ENCODE measurements at regions not wholly inside any gene's neighbourhood (a gene's known extent, or its start where the extent isn't known, plus 50 kb on each side); places are given as distances from the start of the nearest gene placed in this dataset.
"Not testable (repeated sequence)": the region's sequence is repeated elsewhere in the genome, so short reads cannot be mapped to it uniquely, and the experiment has no call there.

DNA sequence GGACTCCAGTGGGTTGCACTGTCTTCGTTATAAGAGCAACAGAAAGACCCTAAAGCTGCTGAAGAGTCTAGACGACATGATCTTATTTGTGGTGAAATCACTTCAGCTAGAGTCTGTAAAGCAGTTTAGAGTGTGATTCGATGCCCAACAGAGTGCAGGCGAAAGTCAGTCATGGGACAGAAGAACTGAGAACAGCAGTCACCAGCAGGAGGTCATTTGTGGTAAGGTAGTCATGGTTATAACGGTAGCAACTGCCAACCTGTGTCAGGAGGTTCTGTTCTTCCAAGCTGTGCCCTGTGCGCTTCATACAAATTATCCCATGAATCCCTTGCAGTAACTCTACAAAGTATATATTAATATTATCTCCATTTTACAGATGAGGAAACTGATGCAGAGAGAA lies 954.1 kb downstream of the AACS start:
- no peak for DNase-seq (ENCODE audit: low spot score)

DNA sequence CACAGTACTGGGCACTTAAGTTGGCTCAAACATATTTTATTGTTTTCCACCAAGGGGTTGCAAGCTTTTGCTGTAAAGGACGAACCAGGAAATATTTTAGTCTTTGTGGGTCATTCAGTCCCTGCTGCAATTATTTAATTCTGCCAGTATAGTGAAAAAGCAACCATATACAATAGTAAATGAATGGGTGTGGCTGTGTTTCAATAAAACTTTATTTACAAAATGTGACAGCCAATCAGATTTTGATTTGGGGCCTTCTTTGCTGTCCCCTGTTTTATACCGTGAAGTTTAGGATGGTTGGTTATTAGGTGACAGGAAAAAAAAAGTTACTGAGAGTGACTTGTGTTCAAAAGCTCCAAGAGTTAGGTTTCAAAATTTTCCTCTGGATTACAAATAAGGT lies 956.4 kb downstream of the AACS start:
- no peak for DNase-seq (ENCODE audit: low spot score)

DNA sequence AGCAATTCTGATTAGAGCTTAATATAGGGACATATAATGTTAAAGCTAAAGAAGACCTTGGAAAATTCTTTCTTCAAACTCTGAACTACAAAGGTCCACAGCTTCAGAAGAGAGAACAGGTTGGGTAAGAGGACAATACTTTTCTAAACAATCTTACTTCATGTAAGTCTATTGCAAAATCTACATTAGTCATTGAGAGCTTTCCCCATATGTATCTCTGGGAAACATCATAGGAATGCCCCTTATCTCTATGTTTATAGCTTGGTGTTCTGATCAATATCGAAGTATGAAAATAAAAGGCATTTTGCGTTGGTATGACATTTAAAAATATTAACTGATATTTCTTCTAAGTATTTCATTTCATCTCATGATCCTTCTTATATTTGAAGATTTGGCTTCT lies 962.6 kb downstream of the AACS start:
- no peak for DNase-seq (ENCODE audit: low spot score)

DNA sequence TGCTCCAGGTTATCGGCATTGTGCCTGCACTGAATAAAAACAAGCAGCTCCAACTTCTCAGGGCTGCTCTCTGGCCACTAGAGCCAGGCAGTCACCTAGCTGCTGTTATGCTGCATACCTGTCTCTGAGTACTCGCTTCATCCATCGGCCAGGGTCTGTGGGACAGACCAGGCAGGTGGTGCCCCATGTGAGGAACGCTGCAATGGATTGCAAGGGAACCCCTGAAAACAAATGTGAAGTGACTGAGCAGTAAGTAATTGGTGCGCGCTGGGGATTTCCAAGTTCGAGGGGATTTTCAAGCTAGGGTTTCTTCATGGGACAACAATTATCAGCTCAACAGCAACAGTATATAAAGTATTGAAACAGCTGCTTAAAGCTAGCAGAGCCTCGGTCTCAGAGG lies 965.3 kb downstream of the AACS start:
- DNase-seq (ENCODE audit: low spot score) = no peak

DNA sequence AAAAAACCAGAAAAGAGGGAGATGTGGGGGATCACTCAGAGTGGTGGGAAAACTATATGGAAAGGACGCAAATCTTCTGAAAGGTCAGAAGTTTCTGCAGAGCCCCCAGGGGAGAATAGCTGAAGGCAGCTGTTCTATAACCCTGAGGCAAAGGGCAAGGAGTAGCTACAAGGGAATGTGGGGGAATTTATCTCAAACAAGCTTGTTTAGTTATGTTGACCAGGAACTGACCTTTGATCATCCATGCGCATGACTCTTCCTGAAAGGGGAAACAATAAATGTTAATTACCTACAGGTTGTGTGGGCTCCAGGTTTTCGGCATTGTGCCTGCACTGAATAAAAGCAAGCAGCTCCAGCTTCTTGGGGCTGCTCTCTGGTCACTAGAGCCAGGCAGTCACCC lies 968.5 kb downstream of the AACS start:
- DNase-seq (ENCODE audit: low spot score) = no peak

DNA sequence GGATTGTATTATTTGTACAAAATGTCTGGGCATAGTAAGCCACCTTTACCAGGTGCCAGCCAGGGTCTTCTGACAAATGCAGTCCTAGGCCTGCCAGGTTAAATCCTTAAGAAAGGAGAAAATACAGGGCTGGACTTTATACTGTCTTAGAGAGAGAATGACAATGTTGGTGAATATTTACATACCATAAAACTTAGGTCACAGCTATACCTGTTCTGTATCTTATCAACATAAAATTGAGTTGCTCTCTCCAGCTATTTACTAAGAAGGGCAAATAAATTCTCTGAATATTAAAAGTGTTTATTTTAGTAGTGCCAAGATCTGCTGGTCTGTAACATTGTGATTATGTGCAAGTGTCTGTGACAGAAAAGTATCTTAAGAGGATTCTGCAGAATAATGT lies 971.1 kb downstream of the AACS start:
- no peak for DNase-seq (ENCODE audit: low spot score)

DNA sequence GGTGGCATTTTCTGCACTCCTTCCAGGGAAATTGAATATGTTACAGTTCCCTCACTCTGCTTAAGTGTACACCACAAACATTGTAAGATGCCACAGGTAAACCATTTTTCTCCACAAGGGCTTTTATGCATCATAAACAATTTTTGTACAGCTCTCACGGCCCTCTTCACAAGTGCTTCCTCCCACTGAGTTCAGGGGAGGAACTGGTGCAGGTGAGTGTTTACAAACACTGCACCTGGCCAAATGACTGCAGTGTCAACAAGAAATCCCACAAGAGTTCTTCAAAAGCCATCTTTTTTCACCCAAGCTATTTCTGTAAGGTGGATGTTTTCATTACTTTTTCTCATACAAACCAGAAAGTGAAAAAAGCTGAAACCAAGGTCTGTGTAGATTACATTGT lies 973.2 kb downstream of the AACS start:
- DNase-seq (ENCODE audit: low spot score) = no peak

DNA sequence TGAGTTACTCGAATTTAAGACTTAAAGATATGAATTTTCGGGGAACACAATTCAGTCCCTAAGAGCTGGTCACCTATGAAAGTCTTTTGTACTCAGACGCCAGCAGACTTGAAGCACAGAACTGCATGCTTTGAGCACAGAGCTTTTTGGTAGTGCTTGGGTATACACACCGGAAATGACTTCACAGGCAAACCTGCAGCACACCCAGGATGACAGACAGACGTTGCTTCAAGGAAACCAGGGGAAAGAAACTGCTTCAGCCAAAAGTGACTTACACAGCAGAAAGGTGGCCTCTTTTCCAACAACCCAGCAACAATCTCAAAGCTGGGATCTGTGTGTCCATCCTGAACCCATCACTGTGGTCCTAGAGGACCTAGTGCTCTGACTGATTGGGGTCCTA lies 975.1 kb downstream of the AACS start:
- DNase-seq (ENCODE audit: low spot score) = no peak

DNA sequence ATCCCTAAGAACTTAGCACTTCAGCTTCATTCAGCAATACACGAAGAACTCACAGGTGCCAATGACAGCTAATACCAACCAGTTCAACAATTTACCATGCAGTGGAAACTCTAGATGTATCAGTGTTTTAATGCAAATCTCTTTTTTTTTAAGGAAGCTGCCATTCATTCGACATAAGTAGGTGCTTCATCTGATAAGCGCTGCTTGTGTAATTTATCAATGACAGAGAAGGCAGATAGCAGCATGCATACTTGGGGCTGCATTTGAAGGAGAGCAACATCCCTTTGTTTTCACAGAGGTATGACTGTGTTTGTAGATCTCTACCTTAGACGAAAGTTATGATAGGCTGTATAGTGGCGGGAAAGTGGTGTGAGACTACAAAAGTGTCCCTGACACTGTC lies 977.1 kb downstream of the AACS start:
- DNase-seq (ENCODE audit: low spot score) = no peak

DNA sequence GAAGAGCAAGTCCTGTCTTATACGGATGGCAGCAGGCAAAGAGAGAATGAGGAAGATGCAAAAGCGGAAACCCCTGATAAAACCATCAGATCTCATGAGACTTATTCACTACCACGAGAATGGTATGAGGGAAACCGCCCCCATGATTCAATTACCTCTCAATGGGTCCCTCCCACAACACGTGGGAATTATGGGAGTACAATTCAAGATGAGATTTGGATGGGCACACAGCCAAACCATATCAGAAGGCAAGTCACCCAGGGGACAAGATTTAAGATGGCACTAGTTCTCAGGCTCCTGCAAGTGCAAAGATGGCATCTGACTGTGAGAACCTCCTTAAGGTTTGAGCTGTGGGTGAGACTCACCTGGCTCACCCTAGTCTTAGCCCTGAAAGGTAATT lies 984.3 kb downstream of the AACS start:
- DNase-seq (ENCODE audit: low spot score) = not testable (repeated sequence)

DNA sequence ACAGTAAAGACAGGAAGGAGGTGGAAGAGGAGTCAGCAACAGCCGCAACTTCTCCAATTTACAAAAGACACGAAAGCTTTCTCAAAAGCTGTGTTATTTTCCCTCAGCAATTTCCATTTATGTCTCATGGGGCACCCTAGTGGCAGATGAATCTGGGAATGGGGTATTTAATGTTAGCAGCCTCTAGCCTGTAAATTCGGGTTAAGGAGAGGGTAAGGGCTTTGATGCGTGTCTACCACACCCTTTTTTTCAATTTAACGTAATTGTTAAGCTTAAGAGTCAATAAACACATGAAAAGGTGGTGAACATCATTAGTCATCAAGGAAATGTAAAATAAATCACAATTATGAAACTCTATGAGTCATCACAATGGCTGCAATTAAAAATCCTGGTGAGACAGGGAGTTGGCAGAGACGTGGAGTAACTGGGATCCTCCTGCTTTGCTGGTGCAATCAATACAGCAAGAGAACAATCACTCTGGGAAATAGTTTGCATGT lies 986.4 kb downstream of the AACS start:
- DNase-seq (ENCODE audit: low spot score) = no peak

DNA sequence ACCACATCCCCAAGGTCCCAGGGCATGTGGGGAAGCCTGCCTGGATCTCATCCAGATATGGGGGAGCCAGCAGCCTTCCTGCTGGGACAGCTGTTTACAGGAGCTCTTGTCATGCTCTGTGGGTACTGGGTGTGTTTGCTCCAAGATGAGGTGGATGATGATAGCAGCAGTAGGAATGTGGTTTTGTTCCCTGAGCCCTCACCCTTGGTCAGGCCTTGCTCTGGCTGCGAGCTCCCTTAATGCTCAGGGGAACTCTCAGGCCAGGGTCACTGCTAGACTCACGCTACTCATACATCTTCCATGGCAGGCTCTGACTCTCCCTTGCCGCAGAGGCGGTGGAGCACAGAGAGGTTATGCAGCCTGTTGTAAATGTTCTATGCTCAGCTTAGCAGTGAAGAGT lies 990.3 kb downstream of the AACS start:
- no peak for DNase-seq (ENCODE audit: low spot score)

DNA sequence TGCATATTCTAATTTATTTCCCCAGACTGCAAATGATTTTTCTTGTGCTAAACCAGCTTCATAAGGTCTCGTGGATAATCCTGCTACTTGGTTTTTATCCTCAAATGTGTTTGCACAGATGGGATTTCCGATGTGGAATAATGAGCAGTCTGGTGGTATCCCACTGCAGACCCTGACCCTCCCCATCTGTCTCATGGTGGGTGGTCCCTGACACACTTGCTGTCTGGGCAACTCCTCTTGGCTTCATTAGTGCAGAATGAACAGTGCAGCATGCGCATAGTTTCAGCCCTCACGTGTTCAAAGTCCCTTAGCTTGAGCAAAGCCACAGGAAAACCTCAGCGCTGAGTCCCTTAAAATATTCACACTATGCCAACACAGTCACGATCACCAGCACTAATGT lies 996.5 kb downstream of the AACS start:
- no peak for DNase-seq (ENCODE audit: low spot score)

DNA sequence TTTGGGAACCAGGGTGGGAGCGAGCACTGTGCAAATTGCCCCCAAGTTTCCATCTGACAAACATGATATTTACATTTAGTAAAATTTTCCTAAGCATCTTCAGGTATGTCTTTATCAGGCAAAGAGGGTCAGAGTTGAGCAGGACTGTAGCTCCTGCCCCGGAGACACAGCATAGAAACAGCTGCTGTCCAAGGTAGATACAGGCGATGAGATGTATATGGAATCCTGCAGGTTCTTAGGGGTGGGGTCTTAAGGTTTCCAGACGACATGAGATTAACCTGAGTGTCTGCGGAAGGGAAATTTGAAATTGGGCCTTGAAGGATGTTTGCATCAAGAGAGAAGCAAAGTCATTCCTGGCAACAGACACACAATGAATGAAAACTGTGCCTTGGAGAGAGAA lies 998.8 kb downstream of the AACS start:
- no peak for DNase-seq (ENCODE audit: low spot score)

DNA sequence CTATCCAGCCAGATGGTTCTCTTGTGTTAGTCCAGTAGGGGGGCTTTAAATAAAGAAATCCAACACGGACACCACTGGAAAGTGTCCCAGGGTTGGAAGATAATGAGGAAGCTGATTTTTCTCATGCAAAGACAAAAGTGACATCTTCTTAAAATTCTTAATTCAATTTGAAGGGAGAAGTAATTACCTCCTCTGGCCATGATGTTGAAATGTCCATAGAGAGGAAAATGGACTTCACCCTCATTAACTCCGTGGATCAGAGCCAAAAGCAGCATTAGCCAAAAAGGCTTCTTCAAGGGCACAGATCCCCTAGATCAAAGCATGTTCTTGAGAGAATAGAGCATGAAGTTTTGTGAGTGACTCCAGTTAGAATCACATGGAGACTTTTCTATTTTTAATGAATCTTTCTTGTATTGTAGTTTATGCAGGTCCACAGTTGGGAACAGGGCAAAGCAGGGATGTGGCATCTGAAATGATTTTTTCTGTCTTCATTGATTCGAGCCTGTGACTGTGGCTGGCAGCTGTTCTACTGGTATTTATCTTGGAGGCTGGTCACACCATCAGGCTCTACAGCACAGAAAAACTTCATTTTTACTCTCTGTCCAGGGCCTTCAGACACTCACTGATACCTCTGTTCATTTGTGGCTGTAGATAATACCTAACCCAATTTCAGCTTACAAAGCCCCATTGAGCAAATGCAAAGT lies 1002.5 kb downstream of the AACS start:
- DNase-seq (ENCODE audit: low spot score) = no peak

DNA sequence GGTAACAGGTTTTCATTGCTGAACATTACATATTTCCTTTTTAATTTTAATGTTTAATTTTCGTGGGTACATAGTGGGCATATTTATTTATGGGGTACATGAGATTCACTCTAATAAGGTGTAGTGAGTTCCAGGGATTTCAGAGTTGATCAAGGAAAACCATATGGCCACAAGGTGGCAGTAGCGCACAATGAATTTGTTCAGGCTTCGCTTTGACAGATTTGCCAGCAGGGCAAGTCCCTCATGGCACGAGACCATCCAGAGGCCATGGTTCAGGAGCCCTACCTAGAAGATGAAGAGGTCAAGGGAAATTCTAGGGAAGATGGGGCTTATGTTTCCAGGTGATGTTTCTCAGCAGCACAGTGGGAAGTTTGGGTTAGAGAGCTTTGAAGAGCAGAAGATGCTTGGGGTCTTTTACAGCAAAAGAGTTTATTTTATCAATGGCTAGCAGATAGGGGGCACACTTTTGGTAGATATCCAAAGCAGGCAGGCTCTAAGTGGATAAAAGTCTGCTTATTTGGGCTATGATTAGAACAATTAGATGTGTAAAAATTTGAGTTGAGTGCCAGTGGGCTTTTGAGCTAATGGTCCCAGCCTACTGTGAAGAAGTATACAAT lies 1004.4 kb downstream of the AACS start:
- peak; percentile 45 for DNase-seq (ENCODE audit: low spot score)

DNA sequence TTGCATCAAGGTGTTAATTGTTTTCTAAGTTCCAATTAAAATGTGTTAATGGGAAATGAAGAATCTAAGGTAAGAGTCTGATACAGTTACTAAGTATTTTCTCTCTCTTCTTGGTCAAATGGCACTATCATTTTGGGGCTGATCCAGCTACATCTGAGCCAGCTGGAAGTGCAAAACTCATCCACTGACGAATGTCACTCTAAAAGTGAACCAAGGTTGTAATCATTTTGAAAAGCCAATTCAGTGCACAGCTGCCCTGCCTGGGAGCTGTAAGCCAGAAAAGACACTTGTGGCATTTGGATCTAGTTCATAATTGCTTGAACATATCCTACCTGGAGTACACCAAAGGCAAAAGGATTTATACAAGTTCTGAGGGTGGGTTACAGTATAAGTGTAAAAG lies 1011.3 kb downstream of the AACS start:
- DNase-seq (ENCODE audit: low spot score) = no peak

DNA sequence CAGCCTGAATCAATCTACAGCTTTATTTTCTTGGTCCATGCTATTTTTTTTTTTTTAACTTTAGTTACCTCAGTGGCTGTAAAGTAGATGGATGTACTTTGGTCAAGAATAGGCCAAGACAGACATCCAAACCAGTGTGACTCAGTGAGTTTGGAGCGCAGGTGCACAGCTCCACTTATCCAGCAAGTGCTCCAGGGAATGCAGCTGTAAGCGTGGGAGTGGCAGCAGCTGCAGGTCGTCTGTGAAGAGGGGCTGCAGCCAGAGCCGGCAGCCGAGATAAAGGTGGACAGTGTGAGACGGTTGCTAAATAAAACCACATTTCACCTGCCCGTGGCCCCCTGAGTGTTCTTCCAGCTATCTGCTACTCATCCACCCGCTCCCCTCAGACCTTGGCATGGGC lies 1018.7 kb downstream of the AACS start:
- DNase-seq (ENCODE audit: low spot score) = no peak

DNA sequence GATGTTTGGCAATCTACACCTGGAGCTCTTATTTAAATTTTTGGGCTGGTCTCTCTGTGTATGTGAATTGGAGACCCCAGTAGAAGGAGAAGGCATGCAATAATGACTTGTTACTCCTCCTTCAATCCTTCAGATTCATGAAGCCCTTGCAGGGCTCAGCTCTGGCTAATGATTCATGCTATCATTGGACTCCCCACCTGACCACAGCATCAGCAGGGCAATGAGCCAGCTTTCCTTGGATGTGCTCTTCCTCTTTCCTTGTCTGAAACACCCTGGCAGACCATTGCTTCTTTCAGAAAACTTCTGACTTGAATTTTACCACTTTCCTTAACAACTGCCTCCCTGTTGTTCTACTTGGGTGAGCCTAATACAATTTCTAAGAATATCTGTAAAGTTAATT lies 1019.2 kb downstream of the AACS start:
- no peak for DNase-seq (ENCODE audit: low spot score)

DNA sequence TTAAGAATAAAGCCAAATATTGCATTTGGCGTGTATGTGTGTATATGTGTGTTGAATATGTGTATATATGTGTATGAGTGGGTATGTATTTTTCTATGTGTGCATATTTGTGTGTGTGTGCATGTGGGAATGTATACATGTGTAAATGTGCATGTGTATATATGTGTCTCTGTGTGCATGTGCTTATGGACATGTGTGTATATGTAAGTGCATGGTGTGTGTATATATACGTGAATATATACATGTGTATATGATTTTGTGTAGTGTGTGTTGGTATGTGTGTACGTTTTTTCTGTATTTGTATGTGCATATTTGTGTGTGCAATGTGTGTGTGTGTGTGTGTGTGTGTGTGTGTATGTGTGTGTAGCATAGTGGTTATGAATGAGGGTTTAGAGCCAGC lies 1021.0 kb downstream of the AACS start:
- DNase-seq (ENCODE audit: low spot score) = no peak

DNA sequence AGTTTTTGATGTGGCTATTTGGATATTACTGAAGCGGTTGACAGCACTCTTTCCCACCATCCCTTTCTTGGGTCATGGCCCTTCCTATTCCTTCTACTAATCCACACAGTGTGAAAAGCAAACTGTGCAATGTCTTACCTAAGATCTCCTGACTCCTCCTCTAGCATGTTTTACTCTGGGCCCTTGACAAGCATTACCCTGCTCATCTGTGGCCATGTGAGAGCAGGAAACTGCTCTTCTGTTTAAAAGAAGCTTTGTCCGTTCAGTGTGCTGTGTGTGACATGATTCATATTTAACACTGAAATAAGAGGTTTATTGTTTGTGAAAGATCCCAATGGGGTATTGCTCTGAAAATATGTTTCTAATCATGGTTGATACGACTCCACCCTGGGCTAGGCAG lies 1022.5 kb downstream of the AACS start:
- DNase-seq (ENCODE audit: low spot score) = no peak

DNA sequence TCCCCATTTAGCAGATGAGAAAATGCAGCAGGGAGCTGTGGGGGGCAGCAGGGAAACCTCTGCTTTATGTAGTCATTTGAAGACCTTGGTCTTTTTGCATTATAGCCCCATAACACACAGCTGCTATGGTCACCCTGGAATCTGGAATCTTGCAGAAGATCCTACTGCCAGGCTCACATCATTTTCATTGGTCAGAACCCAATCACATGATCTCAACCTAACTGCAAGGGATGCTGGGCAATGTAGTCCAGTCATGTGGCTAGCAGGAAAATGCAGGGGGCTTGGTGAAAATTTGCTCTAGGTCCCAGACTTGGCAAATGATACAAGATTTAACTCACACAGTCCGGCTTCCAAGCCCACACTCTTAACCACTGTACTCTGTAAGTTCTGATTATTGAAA lies 1028.7 kb downstream of the AACS start:
- DNase-seq (ENCODE audit: low spot score) = no peak

DNA sequence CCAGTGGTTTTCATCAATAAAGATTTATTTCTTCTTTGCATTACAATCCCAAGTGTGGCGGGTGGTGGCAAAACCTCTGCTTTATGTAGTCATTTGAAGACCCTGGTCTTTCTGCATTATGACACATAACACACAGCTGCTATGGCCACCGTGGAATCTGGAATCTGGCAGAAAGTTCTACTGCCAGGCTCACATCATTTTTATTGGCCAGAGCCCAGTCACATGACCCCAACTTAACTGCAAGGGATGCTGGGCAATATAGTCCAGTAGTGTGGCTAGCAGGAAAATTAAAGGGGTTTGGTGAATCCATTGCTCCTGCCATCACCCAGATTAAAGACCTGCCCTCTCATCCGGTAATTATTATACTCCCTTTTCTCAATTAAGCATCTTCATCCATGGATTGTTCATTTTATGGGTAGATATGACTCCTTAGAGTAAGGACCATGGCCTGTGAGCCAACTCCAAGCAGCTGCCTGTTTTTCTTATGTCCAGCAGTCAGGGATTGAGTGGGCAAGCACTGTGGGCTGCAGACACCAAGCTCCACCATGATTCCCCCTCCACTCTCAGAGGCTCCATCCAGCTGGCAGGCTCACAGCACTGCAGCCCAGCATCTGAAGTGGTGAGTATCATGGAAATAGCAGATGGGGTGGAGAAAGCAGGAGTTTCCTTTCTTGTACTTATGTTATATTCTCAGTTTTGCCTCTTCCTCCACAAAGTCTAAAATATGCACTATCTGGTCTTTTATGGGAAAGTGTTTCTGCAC lies 1030.7 kb downstream of the AACS start:
- DNase-seq (ENCODE audit: low spot score) = no peak

Data from hematopoietic multipotent progenitor cell treated with erythropoietin and hydrocortisone succinate and interleukin-3 and kit ligand, for 17 days (in vitro differentiated cells).